Spleen (tissue), 7 donors: ENCODE measurements at regions not wholly inside any gene's neighbourhood (a gene's known extent, or its start where the extent isn't known, plus 50 kb on each side); places are given as distances from the start of the nearest gene placed in this dataset.

Source experiments
- POLR2AphosphoS5 ChIP-seq, 3 donors: sonication (generic); formaldehyde crosslinking; IDR thresholded peaks; one replicate each; pipeline ENCODE4 v1.5.1; 2017; ENCODE audit warnings: antibody characterized with exemption in 3 of 3
- TF ChIP-seq, protein P1 (sequence below), 11 experiments: fragments of 200-600 bp in 7 of 11; fragments of 450-650 bp in 4 of 11; sonication (generic) in 4 of 11; IDR thresholded peaks in 8 of 11; conservative IDR thresholded peaks in 3 of 11; 1 replicate in 7 of 11; 2 replicates in 4 of 11; pipeline versions ENCODE4 v1.4.0 to v1.8.0; 2016 to 2021; ENCODE audit warnings: antibody characterized with exemption in 11 of 11, inconsistent platforms in 4 of 11, mild to moderate bottlenecking in 1 of 11
- donor health status: DM: no; HTN: no; CAD: no; lungs with moderate emphysema.
- donor health status: DM: no; HTN: no; CAD: no.
- donor health status: DM: no; HTN: no; CAD: no.

- TF ChIP-seq, protein P1, sequence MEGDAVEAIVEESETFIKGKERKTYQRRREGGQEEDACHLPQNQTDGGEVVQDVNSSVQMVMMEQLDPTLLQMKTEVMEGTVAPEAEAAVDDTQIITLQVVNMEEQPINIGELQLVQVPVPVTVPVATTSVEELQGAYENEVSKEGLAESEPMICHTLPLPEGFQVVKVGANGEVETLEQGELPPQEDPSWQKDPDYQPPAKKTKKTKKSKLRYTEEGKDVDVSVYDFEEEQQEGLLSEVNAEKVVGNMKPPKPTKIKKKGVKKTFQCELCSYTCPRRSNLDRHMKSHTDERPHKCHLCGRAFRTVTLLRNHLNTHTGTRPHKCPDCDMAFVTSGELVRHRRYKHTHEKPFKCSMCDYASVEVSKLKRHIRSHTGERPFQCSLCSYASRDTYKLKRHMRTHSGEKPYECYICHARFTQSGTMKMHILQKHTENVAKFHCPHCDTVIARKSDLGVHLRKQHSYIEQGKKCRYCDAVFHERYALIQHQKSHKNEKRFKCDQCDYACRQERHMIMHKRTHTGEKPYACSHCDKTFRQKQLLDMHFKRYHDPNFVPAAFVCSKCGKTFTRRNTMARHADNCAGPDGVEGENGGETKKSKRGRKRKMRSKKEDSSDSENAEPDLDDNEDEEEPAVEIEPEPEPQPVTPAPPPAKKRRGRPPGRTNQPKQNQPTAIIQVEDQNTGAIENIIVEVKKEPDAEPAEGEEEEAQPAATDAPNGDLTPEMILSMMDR (IDR thresholded peaks at IDR 0.05 in 8 of 11, conservative IDR thresholded peaks at IDR 0.05 in 3 of 11), result no peak
- TF ChIP-seq POLR2AphosphoS5 (IDR thresholded peaks at IDR 0.05), result no peak
Observed at GRCh38 chr3:82342521-82342920, 581.1 kb upstream of the GBE1 start.
